ENCODE measurements at regions not wholly inside any gene's neighbourhood (a gene's known extent, or its start where the extent isn't known, plus 50 kb on each side); places are given as distances from the start of the nearest gene placed in this dataset.

- DNase-seq = no peak
- intact Hi-C loops (cut with DNase I) = no loop called here
These were observed 143.0 kb upstream of the PDGFD start for GRCh38 chr11:104306862-104307474.

- no peak for DNase-seq
- intact Hi-C loops (cut with DNase I) = no loop called here
These were observed 137.8 kb upstream of the PDGFD start for GRCh38 chr11:104301776-104302175.

GRCh38 chr11:104291646-104292045 lies 127.7 kb upstream of the PDGFD start:
- no peak for DNase-seq
- intact Hi-C loops (cut with DNase I) = no loop called here

GRCh38 chr11:104286129-104286528 lies 122.2 kb upstream of the PDGFD start:
- DNase-seq = no peak
- intact Hi-C loops (cut with DNase I) = no loop called here

GRCh38 chr11:104279587-104279986 lies 115.6 kb upstream of the PDGFD start:
- intact Hi-C loops (cut with DNase I) = no loop called here
- no peak for DNase-seq

GRCh38 chr11:104275992-104276391 lies 112.0 kb upstream of the PDGFD start:
- no peak for DNase-seq
- intact Hi-C loops (cut with DNase I) = no loop called here

- no peak for DNase-seq
- intact Hi-C loops (cut with DNase I) = no loop called here
These were observed 96.5 kb upstream of the PDGFD start for GRCh38 chr11:104260456-104260855.

- intact Hi-C loops (cut with DNase I) = no loop called here
- DNase-seq = no peak
These were observed 95.2 kb upstream of the PDGFD start for GRCh38 chr11:104259121-104259610.

- intact Hi-C loops (cut with DNase I) = no loop called here
- DNase-seq = no peak
These were observed 92.6 kb upstream of the PDGFD start for GRCh38 chr11:104256525-104256924.

- peak in 3 of 10 donors; percentile 9 to 36 (median 24) for DNase-seq
- intact Hi-C loops (cut with DNase I) = no loop called here
These were observed 90.4 kb upstream of the PDGFD start for GRCh38 chr11:104254347-104254746.

- DNase-seq = no peak
- intact Hi-C loops (cut with DNase I) = no loop called here
These were observed 82.6 kb upstream of the PDGFD start for GRCh38 chr11:104246590-104246989.

- intact Hi-C loops (cut with DNase I) = no loop called here
- no peak for DNase-seq
These were observed 75.0 kb upstream of the PDGFD start for GRCh38 chr11:104238916-104239315.

GRCh38 chr11:104225047-104225446 lies 61.1 kb upstream of the PDGFD start:
- intact Hi-C loops (cut with DNase I) = no loop called here
- DNase-seq = no peak

- intact Hi-C loops (cut with DNase I) = no loop called here
- no peak for DNase-seq
These were observed 58.5 kb upstream of the PDGFD start for GRCh38 chr11:104222464-104222863.

- no peak for DNase-seq
- intact Hi-C loops (cut with DNase I) = no loop called here
These were observed 57.5 kb upstream of the PDGFD start for GRCh38 chr11:104221455-104221854.

GRCh38 chr11:104219096-104219495 lies 55.1 kb upstream of the PDGFD start:
- intact Hi-C loops (cut with DNase I) = no loop called here
- DNase-seq = no peak

- DNase-seq = peak in 1 of 10 donors; percentile 58
- intact Hi-C loops (cut with DNase I) = no loop called here
These were observed 50.6 kb upstream of the PDGFD start for GRCh38 chr11:104214517-104214916.

All from posterior cingulate gyrus (tissue), 11 donors.